SJSA1 (cell line): ENCODE measurements at regions not wholly inside any gene's neighbourhood (a gene's known extent, or its start where the extent isn't known, plus 50 kb on each side); places are given as distances from the start of the nearest gene placed in this dataset.

Experiments
- DNase-seq, 2 experiments: peaks; one replicate each; pipeline ENCODE4 v3.0.0-alpha.2; 2015 to 2020; ENCODE audit warnings: low spot score in 2 of 2, low read depth in 1 of 2
- H3K27ac ChIP-seq: fragments of 250-450 bp; sonication (Bioruptor Pico); 2 replicates; pipeline ENCODE4 v1.5.1; 2020; ENCODE audit warnings: mild to moderate bottlenecking, moderate library complexity
- H3K27me3 ChIP-seq: fragments of 250-450 bp; sonication (Bioruptor Pico); replicated peaks from 2 replicates; pipeline ENCODE4 v1.5.1; 2020; ENCODE audit warnings: mild to moderate bottlenecking, moderate library complexity
- H3K36me3 ChIP-seq: fragments of 250-450 bp; sonication (Bioruptor Pico); 2 replicates; pipeline ENCODE4 v1.5.1; 2020; ENCODE audit warnings: mild to moderate bottlenecking
- H3K4me1 ChIP-seq: fragments of 250-450 bp; sonication (Bioruptor Pico); replicated peaks from 2 replicates; pipeline ENCODE4 v1.6.1; 2021; ENCODE audit warnings: mild to moderate bottlenecking
- H3K4me3 ChIP-seq: fragments of 250-450 bp; sonication (Bioruptor Pico); 2 replicates; pipeline ENCODE4 v1.5.1; 2020; ENCODE audit warnings: mild to moderate bottlenecking
- H3K9me3 ChIP-seq: fragments of 250-450 bp; sonication (Bioruptor Pico); replicated peaks from 2 replicates; pipeline ENCODE4 v1.5.1; 2020; ENCODE audit warnings: mild to moderate bottlenecking

DNA sequence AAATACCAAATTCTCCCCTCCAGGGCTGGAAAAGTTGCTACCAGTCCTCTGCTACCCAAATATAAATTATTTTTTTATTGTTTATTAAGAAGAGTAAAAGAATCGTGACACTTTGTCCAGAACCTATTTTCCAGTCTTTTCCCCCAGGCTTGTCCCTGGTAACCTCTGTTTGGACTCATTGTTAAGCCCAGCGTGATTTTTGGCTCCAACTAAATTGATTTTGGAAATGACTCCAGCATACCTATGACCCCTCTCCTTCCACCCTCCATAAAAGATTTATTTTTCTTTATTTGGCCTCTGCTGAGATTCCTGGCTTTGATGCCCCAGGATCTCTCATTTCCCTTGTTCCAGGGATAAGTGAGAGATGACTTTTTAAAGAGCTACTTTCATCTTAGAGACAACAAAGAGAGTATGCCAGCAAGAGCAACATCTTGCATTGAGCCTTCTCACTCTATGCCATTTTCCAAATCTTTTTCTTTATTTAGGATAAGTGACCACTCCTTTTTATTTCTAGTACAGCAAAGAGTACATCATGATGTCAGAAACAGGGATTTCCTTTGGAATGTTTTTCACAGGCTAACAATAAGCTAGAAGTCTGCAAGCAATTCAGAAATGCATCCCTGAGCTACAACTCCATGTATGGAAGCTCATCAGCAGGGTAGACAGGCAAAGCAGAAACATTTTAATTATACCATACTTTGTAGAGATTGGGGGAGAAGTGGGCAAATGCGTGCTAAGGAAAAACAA, 75.8 kb downstream of the DAD1 start:
- DNase-seq: peak in 1 of 2 experiments; percentile 45
- Histone ChIP-seq H3K9me3 (no peaks in the 10 kb centered on the region), H3K27ac (peak overlapping the region; percentile 76)

DNA sequence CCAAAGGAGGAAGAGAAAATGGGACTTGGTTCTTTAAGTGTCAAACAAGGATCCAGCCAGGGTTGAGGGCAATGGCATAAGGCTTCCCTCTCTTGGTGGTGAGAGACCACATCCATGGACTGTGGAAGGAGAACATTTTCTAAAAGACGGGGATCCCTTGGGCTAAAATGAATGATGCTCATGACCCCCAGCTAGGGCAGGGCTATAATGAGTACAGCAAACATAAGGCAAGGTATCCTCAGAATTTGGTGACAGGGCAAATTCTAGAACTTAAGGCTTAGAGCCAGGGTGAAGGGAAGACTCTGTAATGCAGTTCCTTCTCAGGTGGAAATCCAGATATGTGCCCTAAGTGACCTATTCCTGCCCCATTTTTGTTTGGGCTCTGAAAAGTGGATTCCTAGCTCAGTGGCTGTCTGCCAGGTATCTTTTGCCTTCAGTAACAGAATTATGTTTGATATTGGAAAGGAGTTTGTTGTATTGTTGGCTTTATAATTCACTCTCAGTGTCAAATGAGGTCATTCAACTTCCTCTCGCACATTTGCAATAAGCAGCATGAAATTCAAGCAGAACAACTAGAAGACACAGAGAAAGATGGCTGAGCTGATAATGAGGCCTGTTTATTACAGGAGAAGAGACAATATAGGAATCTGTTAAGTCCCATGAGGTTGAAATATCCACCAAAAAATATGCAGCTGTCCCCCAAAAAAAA, 76.8 kb downstream of the DAD1 start:
- Histone ChIP-seq H3K4me1 (peaks cover 57% of the 10 kb centered on the region), H3K36me3 (no peaks in the 10 kb centered on the region), H3K9me3 (no peaks in the 10 kb centered on the region), H3K4me3 (no peak overlapping the region), H3K27me3 (no peaks in the 10 kb centered on the region), H3K27ac (peak overlapping the region; percentile 76)
- no peak for DNase-seq

More for the DNA sequence above, 75.8 kb downstream of the DAD1 start:
- H3K4me1 ChIP-seq: peaks cover 57% of the 10 kb centered on the region
- no peaks in the 10 kb centered on the region for H3K36me3 ChIP-seq
- no peak overlapping the region for H3K4me3 ChIP-seq
- no peaks in the 10 kb centered on the region for H3K27me3 ChIP-seq

DNA sequence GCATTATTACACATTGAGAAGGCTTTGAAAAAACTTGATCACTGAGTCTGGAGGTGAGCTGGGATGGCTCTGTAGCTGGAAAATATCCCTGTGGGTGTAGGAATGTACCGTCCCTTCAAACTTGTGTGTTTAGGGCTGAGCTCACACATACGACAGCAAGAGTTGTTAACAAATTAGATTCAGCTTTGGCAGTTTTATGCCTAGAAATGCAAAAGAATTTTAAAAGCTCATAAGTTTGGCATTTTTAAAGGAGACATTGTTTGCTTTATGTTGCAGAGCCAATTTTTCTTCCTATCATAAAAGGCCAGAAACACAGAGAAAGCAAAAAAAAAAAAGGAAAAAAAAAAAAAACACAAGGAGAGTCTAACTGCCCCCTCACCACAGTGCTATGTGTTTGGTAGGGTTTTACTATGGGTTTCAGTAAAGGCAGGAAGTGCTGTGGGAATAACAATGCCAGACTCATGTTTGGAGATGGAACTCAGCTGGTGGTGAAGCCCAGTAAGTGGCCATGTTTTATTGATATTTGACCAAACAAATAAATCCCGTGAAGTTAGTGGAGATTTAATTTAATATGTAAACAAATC, 78.4 kb downstream of the DAD1 start:
- H3K9me3 ChIP-seq: no peaks in the 10 kb centered on the region
- H3K27ac ChIP-seq: peak overlapping the region; percentile 78
- no peaks in the 10 kb centered on the region for H3K27me3 ChIP-seq
- H3K4me1 ChIP-seq: peaks cover 55% of the 10 kb centered on the region
- peak; percentile 53 to 80 for DNase-seq
- no peaks in the 10 kb centered on the region for H3K36me3 ChIP-seq
- H3K4me3 ChIP-seq: no peak overlapping the region

DNA sequence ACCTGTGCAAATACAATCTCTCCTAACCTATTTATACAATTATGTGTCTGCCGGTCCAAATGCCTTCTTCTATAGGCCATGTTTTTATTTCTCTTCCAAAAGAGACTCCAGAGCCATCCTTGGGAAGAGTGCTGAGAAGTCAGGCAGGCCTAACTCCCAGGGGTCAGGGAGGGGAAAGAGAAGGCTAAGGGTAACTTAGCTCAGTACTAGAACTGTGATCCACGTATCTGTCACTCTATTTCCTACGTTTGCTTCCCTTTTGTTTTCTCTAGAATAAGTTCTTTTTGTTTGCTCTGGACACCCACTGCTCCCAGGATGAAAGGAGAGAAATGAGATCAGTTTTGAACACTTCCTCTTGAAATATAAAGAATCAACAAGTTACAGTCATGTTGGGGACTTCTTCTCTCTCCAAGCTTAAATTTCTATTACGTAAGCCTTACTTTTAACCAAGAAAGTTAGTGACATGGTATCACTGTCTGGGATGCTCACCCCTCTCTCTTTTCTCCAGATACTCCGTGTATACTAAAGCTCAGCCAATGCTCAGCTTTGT, 79.2 kb downstream of the DAD1 start:
- peak overlapping the region; percentile 78 for H3K27ac ChIP-seq
- DNase-seq: peak in 1 of 2 experiments; percentile 28
- H3K27me3 ChIP-seq: no peaks in the 10 kb centered on the region

DNA sequence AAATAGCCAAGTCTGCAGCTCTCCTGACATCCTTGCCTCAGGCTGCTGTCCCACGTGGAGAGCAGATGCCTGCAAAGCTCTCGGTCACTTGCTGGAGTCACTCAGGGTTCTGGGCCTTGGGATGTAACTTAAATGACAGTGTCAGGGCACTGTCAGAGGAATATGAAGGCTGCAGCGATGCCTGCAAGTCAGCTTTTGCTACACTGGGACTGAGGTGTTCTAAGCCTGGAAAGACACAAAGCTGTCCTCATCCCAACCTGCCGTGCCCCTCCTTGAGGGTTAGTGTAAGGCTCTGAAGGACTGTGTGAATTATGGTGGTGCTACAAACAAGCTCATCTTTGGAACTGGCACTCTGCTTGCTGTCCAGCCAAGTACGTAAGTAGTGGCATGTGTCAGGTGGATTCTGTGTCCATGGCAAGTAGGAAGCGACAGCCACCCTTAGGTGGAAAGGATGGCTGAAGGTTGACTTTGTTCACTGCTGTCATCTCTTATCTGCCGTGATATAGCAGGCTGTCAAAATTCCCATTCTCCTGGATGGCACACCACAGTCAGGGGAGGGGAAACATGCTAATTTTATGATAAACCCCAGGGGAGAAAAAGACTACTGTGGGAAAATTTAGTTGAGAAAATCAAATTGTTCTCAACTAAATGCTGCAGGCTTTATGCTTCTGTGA, 79.9 kb downstream of the DAD1 start:
- no peaks in the 10 kb centered on the region for H3K36me3 ChIP-seq
- no peaks in the 10 kb centered on the region for H3K27me3 ChIP-seq
- DNase-seq: no peak
- no peak overlapping the region for H3K4me3 ChIP-seq
- H3K9me3 ChIP-seq: no peaks in the 10 kb centered on the region
- H3K27ac ChIP-seq: peak overlapping the region; percentile 78; the same call in 1 of the 2 replicates
- peaks cover 50% of the 10 kb centered on the region for H3K4me1 ChIP-seq

More for the DNA sequence above, 79.2 kb downstream of the DAD1 start:
- H3K4me1 ChIP-seq: peaks cover 50% of the 10 kb centered on the region
- no peaks in the 10 kb centered on the region for H3K36me3 ChIP-seq
- H3K4me3 ChIP-seq: no peak overlapping the region
- no peaks in the 10 kb centered on the region for H3K9me3 ChIP-seq

DNA sequence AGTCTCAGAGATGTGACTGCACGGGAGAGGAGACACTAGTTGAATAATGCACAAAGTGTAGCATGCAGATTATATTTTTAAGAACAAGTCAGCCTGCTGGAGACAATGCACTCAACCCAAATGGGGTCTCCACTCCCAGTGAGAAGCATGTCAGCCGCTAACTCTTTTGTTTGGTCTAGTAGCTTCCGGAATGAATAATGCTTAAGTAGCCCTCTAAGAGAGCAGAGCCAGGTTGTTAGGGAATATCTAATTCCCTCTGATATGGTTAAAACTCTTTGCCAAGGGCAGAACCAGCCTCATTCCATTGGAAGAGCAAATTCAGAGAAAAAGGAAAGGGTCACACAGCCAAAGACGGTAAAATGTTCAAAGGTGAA, 80.4 kb downstream of the DAD1 start:
- DNase-seq: no peak
- Histone ChIP-seq H3K36me3 (no peaks in the 10 kb centered on the region), H3K9me3 (no peaks in the 10 kb centered on the region), H3K4me3 (no peak overlapping the region), H3K27ac (no peak overlapping the region), H3K27me3 (no peaks in the 10 kb centered on the region), H3K4me1 (peaks cover 46% of the 10 kb centered on the region)

DNA sequence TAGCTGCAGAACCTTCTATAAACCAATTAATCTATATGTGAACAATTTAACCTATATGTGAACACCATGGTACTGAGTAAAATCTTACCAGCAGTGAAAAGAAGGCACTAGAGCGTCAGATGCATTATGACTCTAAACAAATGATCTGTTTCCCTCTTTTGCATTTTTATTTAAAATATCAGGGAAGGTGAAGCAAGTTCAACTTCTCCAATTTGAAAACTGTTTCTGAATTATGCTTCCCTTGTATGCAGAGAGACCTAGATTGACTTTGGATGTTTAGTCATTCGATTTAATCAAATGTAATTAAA, 80.9 kb downstream of the DAD1 start:
- DNase-seq: no peak
- no peaks in the 10 kb centered on the region for H3K9me3 ChIP-seq
- peaks cover 40% of the 10 kb centered on the region for H3K4me1 ChIP-seq
- H3K27me3 ChIP-seq: no peaks in the 10 kb centered on the region
- no peak overlapping the region for H3K27ac ChIP-seq
- no peaks in the 10 kb centered on the region for H3K36me3 ChIP-seq
- H3K4me3 ChIP-seq: no peak overlapping the region

DNA sequence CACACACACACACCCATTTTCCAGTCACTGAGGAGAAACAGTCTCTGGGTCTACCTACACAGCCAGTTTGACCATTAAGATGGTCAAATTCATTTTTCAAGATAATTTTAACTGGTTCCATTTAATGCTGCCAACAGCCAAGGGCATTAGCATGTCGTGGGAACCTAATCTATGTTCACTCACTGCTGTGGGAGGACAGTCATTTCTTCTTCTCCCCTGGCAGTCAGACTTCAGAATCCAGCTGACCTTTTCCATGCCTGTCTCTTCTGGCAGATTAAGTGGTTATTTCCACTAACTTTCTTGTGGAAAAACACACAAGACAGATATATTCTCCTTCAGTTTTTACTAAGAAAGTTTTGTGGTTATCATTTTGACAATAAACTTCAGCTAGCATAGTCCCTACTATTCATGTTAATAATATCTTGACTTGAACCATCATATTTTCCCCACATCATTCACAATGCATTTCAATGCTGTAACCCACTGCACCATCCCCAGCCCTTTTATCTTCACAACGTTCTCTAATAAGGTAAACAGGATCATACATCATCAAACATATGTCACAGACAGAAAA, 82.2 kb downstream of the DAD1 start:
- H3K4me1 ChIP-seq: peaks cover 28% of the 10 kb centered on the region
- no peaks in the 10 kb centered on the region for H3K36me3 ChIP-seq
- H3K27ac ChIP-seq: no peak overlapping the region
- no peak overlapping the region for H3K4me3 ChIP-seq
- no peaks in the 10 kb centered on the region for H3K9me3 ChIP-seq
- no peak for DNase-seq
- no peaks in the 10 kb centered on the region for H3K27me3 ChIP-seq

DNA sequence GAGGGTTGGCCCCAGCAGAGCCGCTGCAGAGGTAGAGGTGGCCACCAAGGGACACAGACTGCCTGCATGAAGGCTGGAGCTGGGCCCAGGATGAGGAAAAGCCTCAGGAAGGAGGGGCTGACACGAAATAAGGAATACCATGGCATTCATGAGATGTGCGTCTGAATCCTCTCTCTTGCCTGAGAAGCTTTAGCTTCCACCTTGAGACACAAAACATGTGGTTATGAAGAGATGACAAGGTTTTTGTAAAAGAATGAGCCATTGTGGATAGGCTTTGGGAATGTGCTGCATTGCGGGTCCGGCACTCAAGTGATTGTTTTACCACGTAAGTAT, 82.7 kb downstream of the DAD1 start:
- peaks cover 23% of the 10 kb centered on the region for H3K4me1 ChIP-seq
- DNase-seq: no peak
- no peak overlapping the region for H3K27ac ChIP-seq
- H3K9me3 ChIP-seq: no peaks in the 10 kb centered on the region
- H3K4me3 ChIP-seq: no peak overlapping the region
- H3K27me3 ChIP-seq: no peaks in the 10 kb centered on the region
- no peaks in the 10 kb centered on the region for H3K36me3 ChIP-seq

DNA sequence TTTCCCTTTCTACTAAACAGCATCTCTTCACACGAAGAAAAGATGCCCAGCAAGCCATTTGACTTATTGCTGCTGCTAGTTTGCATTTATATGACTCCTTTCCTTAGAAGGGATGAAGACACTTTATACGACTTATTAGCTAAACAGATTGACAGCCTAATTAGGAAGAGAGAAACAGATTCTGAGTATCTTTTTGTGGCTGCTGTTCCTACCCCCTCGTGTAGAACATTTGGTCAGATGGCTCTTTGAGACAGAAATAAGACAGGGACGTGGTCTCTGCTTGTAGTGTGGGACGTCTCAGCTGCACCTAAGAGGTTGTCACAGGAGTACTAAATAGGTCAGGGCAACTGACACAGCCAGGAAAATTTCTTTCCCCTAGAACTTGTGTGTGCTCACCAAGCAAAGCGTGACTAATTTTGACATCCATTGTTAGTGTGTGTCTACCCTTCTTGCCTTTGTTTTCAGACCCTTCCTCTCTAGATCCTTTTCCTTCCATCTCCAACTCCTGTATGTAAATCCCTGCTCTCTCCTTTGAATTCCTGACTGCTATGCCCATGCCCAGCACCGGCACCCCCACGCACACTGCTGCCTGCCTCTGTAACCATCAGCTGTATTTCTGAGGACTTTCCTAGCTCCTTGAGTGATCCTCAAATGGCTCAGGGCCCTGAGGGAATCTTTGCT, 83.2 kb downstream of the DAD1 start:
- DNase-seq: no peak
- Histone ChIP-seq H3K9me3 (no peaks in the 10 kb centered on the region), H3K27ac (no peak overlapping the region), H3K36me3 (no peaks in the 10 kb centered on the region), H3K27me3 (no peaks in the 10 kb centered on the region), H3K4me1 (peaks cover 17% of the 10 kb centered on the region), H3K4me3 (no peak overlapping the region)

DNA sequence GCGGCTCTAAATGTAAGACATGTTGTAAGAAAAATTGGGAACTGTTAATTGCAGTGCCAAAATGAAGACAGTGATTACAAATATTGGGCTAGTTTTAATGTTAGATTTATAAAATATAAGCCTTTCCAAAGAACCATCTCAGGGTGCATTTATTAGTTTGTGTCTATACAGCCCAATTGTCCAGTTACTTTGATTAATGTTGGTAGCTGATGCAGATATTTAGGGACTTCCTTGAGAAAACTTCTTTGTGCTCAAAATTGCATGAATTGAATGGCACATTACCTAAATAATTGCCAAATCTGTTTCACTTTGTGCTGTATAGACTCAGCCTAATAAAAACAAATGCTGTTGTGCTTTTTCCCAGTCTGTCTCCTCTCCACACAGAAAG, 83.7 kb downstream of the DAD1 start:
- H3K9me3 ChIP-seq: no peaks in the 10 kb centered on the region
- no peak overlapping the region for H3K27ac ChIP-seq
- peaks cover 12% of the 10 kb centered on the region for H3K4me1 ChIP-seq
- no peaks in the 10 kb centered on the region for H3K36me3 ChIP-seq
- H3K4me3 ChIP-seq: no peak overlapping the region
- H3K27me3 ChIP-seq: no peaks in the 10 kb centered on the region
- no peak for DNase-seq

DNA sequence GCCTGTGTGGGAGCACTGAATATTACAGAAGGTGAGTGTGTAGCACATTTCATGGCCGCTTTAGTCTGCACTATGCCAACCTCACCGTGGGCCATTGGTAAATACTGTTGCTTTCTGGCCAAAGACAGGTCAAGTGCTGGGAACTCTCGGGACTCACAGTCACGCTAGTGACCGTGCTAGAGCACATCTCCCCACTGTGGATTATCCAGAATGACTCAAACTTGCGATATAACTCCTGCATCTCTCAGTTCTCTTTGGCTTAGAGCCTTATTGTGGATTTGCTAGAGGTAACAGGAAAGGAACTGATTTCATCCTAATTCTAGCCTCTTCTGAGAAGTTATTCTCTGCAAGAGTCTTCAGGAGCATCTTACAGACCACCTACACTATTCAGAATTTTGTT, 86.5 kb downstream of the DAD1 start:
- peaks cover 4% of the 10 kb centered on the region; the same call in 1 of the 2 replicates for H3K4me1 ChIP-seq
- H3K27me3 ChIP-seq: no peaks in the 10 kb centered on the region
- no peak overlapping the region for H3K4me3 ChIP-seq
- H3K9me3 ChIP-seq: no peaks in the 10 kb centered on the region
- H3K27ac ChIP-seq: no peak overlapping the region
- no peaks in the 10 kb centered on the region for H3K36me3 ChIP-seq
- no peak for DNase-seq

DNA sequence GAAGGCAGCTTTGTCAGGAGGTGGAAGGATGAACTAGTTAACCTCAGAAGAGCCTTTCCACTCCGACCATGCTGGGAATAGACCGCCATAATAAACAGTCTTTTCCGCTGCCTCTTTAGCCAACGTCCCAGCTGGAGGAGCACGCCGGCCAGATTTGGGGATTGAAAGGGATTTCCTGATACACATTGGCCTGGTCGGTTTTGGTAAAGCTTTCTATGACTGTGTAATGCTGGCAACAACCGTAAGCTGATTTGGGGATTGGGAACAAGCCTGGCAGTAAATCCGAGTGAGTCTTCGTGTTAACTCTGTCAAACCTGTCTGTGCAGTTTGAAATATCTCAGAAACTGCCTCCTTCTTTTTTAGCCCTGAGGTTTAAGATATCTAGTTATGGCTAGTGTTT, 87.0 kb downstream of the DAD1 start:
- Histone ChIP-seq H3K4me1 (peaks cover 4% of the 10 kb centered on the region; the same call in 1 of the 2 replicates), H3K27ac (no peak overlapping the region), H3K9me3 (no peaks in the 10 kb centered on the region), H3K36me3 (no peaks in the 10 kb centered on the region), H3K4me3 (no peak overlapping the region), H3K27me3 (no peaks in the 10 kb centered on the region)
- no peak for DNase-seq
